ENCODE measurements at regions not wholly inside any gene's neighbourhood (a gene's known extent, or its start where the extent isn't known, plus 50 kb on each side); places are given as distances from the start of the nearest gene placed in this dataset.

DNA sequence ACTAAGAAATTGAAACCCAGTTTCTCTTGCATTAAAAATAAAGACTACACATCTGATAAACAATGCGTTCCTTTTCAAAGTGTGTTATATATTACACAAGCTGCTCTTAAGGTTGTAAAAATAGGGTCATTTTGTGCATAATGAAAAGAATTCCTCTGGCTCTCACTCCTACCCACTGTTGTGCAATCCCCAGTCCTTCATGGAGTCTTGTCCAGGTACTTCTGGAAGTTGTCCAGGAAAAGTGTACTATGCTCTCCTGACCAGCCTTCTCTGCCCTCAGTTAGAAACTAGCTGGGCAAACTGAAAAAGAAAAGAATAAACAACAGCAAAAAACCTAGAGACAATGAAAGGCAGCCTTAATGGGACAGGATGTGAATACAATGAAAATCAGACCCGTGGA, 345.5 kb upstream of the PAPPA start:
- WGBS, 2 donors, result 65 to 68% methylated on average over 2 of the region's 2 CpGs
- no peaks in the 10 kb centered on the region for H3K4me1 ChIP-seq
- ATAC-seq (no peak), DNase-seq (no peak)
- TF ChIP-seq, protein P1, sequence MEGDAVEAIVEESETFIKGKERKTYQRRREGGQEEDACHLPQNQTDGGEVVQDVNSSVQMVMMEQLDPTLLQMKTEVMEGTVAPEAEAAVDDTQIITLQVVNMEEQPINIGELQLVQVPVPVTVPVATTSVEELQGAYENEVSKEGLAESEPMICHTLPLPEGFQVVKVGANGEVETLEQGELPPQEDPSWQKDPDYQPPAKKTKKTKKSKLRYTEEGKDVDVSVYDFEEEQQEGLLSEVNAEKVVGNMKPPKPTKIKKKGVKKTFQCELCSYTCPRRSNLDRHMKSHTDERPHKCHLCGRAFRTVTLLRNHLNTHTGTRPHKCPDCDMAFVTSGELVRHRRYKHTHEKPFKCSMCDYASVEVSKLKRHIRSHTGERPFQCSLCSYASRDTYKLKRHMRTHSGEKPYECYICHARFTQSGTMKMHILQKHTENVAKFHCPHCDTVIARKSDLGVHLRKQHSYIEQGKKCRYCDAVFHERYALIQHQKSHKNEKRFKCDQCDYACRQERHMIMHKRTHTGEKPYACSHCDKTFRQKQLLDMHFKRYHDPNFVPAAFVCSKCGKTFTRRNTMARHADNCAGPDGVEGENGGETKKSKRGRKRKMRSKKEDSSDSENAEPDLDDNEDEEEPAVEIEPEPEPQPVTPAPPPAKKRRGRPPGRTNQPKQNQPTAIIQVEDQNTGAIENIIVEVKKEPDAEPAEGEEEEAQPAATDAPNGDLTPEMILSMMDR (IDR thresholded peaks at IDR 0.05), result no peak
- H3K9me3 ChIP-seq, result peaks cover 0 to 4% (median 0%) of the 10 kb centered on the region in 11 donors
- H3K4me3 ChIP-seq, result no peak overlapping the region
- H3K27me3 ChIP-seq, result no peaks in the 10 kb centered on the region
- no peaks in the 10 kb centered on the region for H3K36me3 ChIP-seq
- intact Hi-C loops (cut with DNase I), result no loop called here
- H3K27ac ChIP-seq, result no peak overlapping the region

- TF ChIP-seq, protein P1 (IDR thresholded peaks at IDR 0.05), result no peak
- no peak overlapping the region for H3K27ac ChIP-seq
- intact Hi-C loops (cut with DNase I), result no loop called here
- WGBS, 2 donors, result 67 to 76% methylated on average over 5 of the region's 5 CpGs
- ATAC-seq, result no peak
- no peaks in the 10 kb centered on the region for H3K4me1 ChIP-seq
- H3K36me3 ChIP-seq, result no peaks in the 10 kb centered on the region
- DNase-seq, result no peak
- H3K9me3 ChIP-seq, result peaks cover 0 to 4% (median 0%) of the 10 kb centered on the region in 11 donors
- H3K27me3 ChIP-seq, result no peaks in the 10 kb centered on the region
- no peak overlapping the region for H3K4me3 ChIP-seq
Observed at GRCh38 chr9:115808695-115809094, 344.9 kb upstream of the PAPPA start.

- TF ChIP-seq, protein P1 (IDR thresholded peaks at IDR 0.05), result no peak
- no peak overlapping the region for H3K27ac ChIP-seq
- no peaks in the 10 kb centered on the region for H3K4me1 ChIP-seq
- no peak overlapping the region for H3K4me3 ChIP-seq
- H3K9me3 ChIP-seq, result peaks cover 0 to 8% (median 0%) of the 10 kb centered on the region in 11 donors
- H3K27me3 ChIP-seq, result no peaks in the 10 kb centered on the region
- 61 to 65% methylated on average over 2 of the region's 2 CpGs for WGBS, 2 donors
- no peak for DNase-seq
- H3K36me3 ChIP-seq, result no peaks in the 10 kb centered on the region
- intact Hi-C loops (cut with DNase I), result no loop called here
- ATAC-seq, result no peak
Observed at GRCh38 chr9:115810166-115810565, 343.4 kb upstream of the PAPPA start.

DNA sequence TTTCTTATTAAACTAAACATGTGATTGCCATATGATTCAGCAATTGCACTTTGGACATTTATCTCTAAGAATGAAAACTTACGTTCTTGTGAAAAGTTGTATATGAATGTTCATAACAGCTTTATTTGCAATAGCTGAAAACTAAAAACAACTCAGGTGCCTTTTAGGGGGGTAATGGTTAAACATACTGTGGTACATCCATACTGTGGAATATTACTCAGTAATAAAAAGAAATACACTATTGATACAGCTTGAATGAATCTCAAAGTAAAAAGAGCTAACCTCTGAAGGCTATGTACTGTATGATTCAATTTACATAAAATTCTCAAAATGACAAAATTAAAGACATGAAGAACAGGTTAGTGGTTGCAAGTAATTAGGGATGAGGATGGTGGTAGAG, 339.5 kb upstream of the PAPPA start:
- WGBS, 2 donors, result 95 to 98% methylated on average over 1 of the region's 1 CpG
- intact Hi-C loops (cut with DNase I), result no loop called here
- no peak for ATAC-seq

More for the DNA sequence above, 339.5 kb upstream of the PAPPA start:
- no peaks in the 10 kb centered on the region for H3K27me3 ChIP-seq
- no peaks in the 10 kb centered on the region for H3K36me3 ChIP-seq
- no peak overlapping the region for H3K27ac ChIP-seq
- TF ChIP-seq, protein P1 (IDR thresholded peaks at IDR 0.05), result no peak
- DNase-seq, result no peak
- H3K9me3 ChIP-seq, result peaks cover 0 to 8% (median 0%) of the 10 kb centered on the region in 11 donors
- no peaks in the 10 kb centered on the region for H3K4me1 ChIP-seq
- no peak overlapping the region for H3K4me3 ChIP-seq
